ENCODE measurements at regions not wholly inside any gene's neighbourhood (a gene's known extent, or its start where the extent isn't known, plus 50 kb on each side); places are given as distances from the start of the nearest gene placed in this dataset.
"Not testable (repeated sequence)": the region's sequence is repeated elsewhere in the genome, so short reads cannot be mapped to it uniquely, and the experiment has no call there.

GRCh38 chr13:61608138-61608537 is 192.5 kb upstream of the PCDH20 start:
- DNase-seq: no peak

- DNase-seq: no peak
Observed at GRCh38 chr13:61600360-61601033, 184.8 kb upstream of the PCDH20 start.

GRCh38 chr13:61592489-61592888 is 176.8 kb upstream of the PCDH20 start:
- DNase-seq: no peak

DNA sequence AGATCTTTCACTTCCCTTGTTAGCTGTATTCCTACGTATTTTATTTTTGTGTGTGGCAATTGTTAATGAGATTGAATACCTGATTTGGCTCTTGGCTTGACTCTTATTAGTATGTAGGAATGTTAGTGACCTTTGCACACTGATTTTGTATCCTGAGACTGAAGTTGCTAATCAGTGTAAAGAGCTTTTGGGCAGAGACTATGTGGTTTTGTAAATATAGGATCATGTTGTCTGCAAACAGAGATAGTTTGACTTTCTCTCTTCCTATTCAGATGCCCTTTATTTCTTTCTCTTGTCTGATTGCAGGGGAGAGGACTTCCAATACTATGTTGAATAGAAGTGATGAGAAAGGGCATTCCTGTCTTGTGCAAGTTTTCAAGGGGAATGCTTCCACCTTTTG is 160.3 kb upstream of the PCDH20 start:
- no peak for DNase-seq

- DNase-seq: no peak
Observed at GRCh38 chr13:61563645-61564044, 148.0 kb upstream of the PCDH20 start.

GRCh38 chr13:61546911-61547310 is 131.3 kb upstream of the PCDH20 start:
- DNase-seq: no peak

DNA sequence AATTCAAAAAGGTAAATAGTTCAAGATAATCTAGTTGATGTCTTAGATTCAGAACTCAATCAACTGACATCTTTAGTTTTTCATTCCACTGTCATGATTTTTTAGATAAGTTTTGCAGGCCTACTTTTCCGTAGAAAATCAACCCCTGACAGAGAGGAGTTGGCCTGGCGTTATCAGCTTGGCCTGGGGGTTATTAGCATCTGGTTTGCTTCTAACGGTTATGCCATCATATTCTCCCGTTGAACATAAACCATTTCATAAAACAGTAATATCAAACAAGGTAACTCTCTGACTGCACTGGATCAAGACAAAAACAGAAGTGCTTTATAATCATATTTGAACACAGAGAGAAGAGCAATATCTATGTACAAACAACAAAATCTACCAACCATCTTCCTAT is 130.8 kb upstream of the PCDH20 start:
- DNase-seq: no peak

- DNase-seq: no peak
Observed at GRCh38 chr13:61536433-61536832, 120.8 kb upstream of the PCDH20 start.

DNA sequence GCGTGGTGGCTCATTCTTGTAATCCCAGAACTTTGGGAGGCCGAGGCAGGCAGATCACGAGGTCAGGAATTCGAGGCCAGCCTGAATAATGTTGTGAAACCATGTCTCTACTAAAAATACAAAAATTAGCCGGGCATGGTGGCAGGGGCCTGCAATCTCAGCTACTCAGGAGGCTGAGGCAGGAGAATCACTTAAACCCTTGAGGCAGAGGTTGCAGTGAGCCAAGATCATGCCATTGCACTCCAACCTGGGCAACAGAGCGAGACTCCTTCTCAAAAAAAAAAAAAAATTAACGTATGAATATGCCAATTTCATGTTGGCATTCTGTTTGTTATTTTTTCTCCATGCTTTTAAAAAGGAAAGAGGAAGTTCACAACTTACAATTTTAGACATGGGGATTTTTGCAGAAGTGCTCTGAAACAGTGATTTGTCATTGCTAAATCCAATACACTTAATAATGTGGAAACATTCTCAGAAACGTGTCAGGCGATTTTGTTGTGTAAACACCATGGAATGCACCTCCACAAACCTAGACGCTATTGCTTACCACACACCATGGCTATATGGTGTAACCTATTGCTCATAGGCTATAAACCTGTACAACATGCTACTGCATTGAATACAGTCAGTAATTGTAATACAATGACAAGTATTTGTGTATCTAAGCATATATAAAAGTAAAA is 115.9 kb upstream of the PCDH20 start:
- no peak for DNase-seq

DNA sequence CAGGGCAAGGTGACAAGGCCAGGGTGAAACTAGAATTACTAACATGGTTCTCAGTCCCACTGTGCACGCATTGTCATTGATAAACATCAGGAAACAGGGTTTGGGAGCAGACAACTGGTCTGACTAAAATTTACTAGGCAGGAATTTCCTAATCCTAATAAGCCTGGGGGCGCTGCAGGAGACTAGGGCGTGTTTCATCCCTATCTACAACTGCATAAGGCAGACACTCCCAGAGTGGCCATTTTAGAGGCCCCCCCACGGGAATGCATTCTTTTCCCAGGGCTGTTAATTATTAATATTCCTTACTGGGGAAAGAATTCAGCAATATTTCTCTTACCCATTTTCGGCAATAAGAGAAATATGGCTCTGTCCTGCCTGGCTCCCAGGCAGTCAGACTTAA is 103.6 kb upstream of the PCDH20 start:
- not testable (repeated sequence) for DNase-seq

GRCh38 chr13:61508936-61509335 is 93.3 kb upstream of the PCDH20 start:
- DNase-seq: no peak

GRCh38 chr13:61500176-61500575 is 84.5 kb upstream of the PCDH20 start:
- DNase-seq: no peak

DNA sequence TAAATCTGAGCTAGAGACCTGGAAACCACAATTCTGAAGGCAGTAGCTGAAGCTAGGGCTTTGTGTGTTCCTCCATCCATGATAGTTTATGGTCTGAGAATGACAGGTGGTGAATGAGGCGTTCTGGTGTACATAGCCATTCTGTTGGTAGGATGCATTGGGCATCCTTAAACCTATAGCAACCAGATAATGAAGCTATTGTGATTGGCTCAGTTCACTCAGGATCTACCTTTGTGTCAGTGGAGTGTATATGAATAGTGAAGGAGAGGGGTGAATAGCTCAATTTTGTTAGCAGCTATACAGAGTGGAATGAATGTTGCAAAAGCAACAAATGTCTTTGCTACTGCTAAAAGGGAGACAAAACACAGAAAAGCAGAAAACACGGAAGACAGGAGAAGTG is 80.0 kb upstream of the PCDH20 start:
- DNase-seq: no peak

DNA sequence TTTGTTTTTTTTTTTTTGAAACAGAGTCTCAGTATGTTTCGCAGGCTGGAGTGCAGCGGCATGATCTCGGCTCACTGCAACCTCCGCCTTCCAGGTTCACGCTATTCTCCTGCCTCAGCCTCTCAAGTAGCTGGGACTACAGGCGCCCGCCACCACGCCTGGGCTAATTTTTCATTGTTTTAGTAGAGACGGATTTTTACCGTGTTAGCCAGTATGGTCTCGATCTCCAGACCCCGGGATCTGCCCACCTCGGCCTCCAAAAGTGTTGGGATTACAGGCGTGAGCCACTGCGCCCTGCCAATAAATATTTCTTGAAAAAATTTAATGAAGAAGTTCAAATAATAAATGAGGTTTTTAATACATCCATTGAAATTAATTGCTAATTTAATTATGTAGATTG is 77.9 kb upstream of the PCDH20 start:
- not testable (repeated sequence) for DNase-seq

DNA sequence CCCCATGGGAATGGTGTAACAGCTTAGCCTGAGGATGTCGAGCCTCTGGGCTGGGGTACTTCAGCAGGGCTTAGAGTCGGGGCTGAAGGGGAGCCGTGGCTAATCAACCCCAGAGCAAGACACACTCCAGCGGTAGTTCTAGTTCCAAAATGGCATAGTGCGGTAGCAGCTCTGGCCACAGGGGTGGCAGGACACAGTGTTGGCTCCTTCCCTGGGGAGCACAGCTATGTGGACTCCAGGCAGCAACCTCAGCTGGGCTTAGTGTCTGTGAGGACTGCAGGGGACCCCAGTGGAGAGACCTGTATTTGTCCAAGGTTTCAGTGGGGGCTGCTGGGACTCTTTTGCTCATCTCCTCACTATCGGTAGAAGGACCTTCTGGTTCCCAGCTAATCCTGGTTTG is 70.8 kb upstream of the PCDH20 start:
- DNase-seq: no peak

GRCh38 chr13:61485128-61485765 is 69.6 kb upstream of the PCDH20 start:
- DNase-seq: no peak

DNA sequence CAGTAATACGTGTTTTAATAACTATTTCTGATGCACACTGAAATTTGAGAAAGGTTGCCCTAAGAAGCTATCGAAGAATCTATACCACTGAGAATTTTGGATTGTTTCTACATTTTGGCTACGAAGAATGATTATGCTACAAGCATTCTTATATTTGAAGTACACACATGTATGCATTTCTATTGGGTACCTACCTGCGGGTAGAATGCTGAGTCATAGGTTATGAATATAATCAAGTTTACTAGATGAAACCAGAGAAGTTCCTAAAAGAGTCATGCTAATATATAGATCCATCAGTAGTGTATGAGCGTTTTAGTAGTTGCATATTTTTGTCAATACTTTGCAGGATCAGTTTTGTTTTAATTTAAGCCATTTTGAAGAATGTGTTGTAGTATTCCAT is 62.0 kb upstream of the PCDH20 start:
- DNase-seq: no peak

DNA sequence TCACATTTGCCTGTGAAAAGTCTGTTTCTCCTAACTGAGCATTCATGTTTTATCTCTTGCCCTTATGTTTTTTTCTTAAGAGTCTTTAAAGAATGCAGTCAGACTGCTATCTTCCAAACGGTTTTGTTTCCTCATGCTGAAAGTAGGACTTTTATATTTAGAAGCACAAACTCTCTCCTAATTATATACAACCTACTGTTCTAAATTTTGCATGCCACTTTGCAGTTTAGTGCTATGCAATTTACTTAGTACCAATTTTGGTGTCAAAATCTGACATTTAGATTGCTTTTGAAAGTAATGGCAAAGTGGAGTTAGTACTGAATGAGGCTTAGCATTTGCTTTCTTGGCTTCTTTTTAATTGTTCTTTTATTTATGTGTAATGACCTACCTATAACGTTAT is 55.1 kb upstream of the PCDH20 start:
- no peak for DNase-seq

DNA sequence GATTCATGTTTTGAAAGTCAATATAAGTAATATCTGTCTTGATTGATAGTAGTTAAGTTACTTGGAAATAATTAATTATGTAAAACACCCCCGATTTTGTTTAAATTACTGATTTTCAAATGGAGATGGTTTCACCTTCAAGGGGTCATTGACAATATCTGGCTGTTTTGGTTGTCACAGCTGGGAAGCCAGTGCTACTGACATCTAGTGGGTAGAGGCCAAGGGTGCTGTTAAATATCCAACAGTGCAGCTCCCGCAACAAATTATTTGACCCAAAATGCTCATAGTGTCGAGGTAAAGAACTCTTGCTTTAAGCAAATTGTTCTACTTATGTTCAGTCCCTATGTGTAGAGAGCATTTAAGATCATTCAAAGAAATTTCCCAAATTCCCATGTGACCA is 50.6 kb upstream of the PCDH20 start:
- no peak for DNase-seq
